Sigmoid colon (tissue), 6 donors: ENCODE measurements at regions not wholly inside any gene's neighbourhood (a gene's known extent, or its start where the extent isn't known, plus 50 kb on each side); places are given as distances from the start of the nearest gene placed in this dataset.

Experiments used
- DNase-seq: peaks from one replicate; pipeline ENCODE4 v3.0.0-alpha.2; 2019
- H3K27ac ChIP-seq, 4 donors: fragments of 200-600 bp; sonication (generic); one replicate each; pipeline ENCODE4 v1.5.1; 2016 to 2019; ENCODE audit warnings: mild to moderate bottlenecking in 1 of 4
- H3K27me3 ChIP-seq, 3 donors: fragments of 200-600 bp; sonication (generic); one replicate each; pipeline ENCODE4 v1.5.1; 2019; ENCODE audit warnings: mild to moderate bottlenecking in 1 of 3
- H3K36me3 ChIP-seq, 4 donors: fragments of 200-600 bp; sonication (generic); one replicate each; pipeline ENCODE4 v1.5.1; 2016 to 2019
- H3K4me1 ChIP-seq, 4 donors: fragments of 200-600 bp; sonication (generic); one replicate each; pipeline ENCODE4 v1.5.1; 2017 to 2019
- H3K4me3 ChIP-seq, 4 donors: fragments of 200-600 bp; sonication (generic); one replicate each; pipeline ENCODE4 v1.5.1; 2017 to 2019; ENCODE audit warnings: mild to moderate bottlenecking in 2 of 4, moderate library complexity in 1 of 4
- H3K9me3 ChIP-seq, 4 donors: fragments of 200-600 bp in 3 of 4; sonication (generic) in 3 of 4; one replicate each; pipeline versions ENCODE4 v1.5.1 to v1.6.1; 2013 to 2019
- EP300 ChIP-seq, 4 donors: sonication (generic); formaldehyde crosslinking; IDR thresholded peaks; one replicate each; pipeline ENCODE4 v1.6.1; 2017; ENCODE audit warnings: antibody characterized with exemption in 4 of 4
- POLR2A ChIP-seq, 2 donors: fragments of 450-650 bp; IDR thresholded peaks; one replicate each; pipeline ENCODE4 v1.6.1; 2016; ENCODE audit warnings: antibody characterized with exemption in 2 of 2, mild to moderate bottlenecking in 2 of 2, moderate library complexity in 2 of 2
- POLR2AphosphoS5 ChIP-seq, 4 donors: sonication (generic); formaldehyde crosslinking; IDR thresholded peaks; one replicate each; pipeline ENCODE4 v1.6.1; 2017; ENCODE audit warnings: antibody characterized with exemption in 4 of 4
- WGBS, 2 donors: extraction: QIAGEN DNeasy Blood & Tissue Kit; methylation state at CpG; one replicate each; pipeline ENCODE4 v1.1.7; 2013; 5-methylcytosine and 5-hydroxymethylcytosine counted together
- intact Hi-C: fragments of 100-400 bp; cut with DNase I; formaldehyde crosslinking; loops from one replicate; pipeline ENCODE4 v1.15.1; 2023
- TF ChIP-seq, protein P1 (sequence below), 4 experiments: fragments of 450-650 bp in 3 of 4; fragments of 200-600 bp in 1 of 4; IDR thresholded peaks; one replicate each; pipeline ENCODE4 v1.5.1; 2016 to 2019; ENCODE audit warnings: antibody characterized with exemption in 4 of 4, mild to moderate bottlenecking in 3 of 4, moderate library complexity in 2 of 4
- donor health status: healthy with polysubstance abuse.
- donor health status: healthy.

DNA sequence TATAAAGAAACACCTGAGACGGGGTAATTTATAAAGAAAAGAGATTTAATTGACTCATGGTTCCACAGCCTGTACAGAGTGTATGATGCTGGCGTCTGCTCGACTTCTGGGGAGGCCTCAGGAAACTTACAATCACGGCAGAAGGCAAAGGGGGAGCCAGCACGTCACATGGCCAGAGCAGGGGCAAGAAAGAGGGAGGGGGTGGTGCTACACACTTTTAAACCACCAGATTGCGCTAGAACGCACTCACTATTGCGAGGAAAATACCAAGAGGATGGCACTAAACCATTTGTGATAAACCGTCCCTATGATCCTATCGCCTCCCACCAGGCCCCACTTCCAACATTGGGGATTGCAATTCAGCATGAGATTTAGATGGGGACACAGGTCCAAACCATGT, 79.7 kb upstream of the CARD18 start:
- TF ChIP-seq POLR2A (IDR thresholded peaks at IDR 0.05) (no peak), POLR2AphosphoS5 (IDR thresholded peaks at IDR 0.05) (no peak), EP300 (IDR thresholded peaks at IDR 0.05) (no peak)
- TF ChIP-seq, protein P1, sequence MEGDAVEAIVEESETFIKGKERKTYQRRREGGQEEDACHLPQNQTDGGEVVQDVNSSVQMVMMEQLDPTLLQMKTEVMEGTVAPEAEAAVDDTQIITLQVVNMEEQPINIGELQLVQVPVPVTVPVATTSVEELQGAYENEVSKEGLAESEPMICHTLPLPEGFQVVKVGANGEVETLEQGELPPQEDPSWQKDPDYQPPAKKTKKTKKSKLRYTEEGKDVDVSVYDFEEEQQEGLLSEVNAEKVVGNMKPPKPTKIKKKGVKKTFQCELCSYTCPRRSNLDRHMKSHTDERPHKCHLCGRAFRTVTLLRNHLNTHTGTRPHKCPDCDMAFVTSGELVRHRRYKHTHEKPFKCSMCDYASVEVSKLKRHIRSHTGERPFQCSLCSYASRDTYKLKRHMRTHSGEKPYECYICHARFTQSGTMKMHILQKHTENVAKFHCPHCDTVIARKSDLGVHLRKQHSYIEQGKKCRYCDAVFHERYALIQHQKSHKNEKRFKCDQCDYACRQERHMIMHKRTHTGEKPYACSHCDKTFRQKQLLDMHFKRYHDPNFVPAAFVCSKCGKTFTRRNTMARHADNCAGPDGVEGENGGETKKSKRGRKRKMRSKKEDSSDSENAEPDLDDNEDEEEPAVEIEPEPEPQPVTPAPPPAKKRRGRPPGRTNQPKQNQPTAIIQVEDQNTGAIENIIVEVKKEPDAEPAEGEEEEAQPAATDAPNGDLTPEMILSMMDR (IDR thresholded peaks at IDR 0.05): no peak
- no peak for DNase-seq
- Histone ChIP-seq H3K27ac (no peak overlapping the region), H3K27me3 (no peaks in the 10 kb centered on the region), H3K36me3 (no peaks in the 10 kb centered on the region), H3K9me3 (no peaks in the 10 kb centered on the region), H3K4me3 (no peak overlapping the region), H3K4me1 (no peaks in the 10 kb centered on the region)
- 95 to 96% methylated on average over 10 of the region's 10 CpGs for WGBS, 2 donors
- intact Hi-C loops: no loop called here

DNA sequence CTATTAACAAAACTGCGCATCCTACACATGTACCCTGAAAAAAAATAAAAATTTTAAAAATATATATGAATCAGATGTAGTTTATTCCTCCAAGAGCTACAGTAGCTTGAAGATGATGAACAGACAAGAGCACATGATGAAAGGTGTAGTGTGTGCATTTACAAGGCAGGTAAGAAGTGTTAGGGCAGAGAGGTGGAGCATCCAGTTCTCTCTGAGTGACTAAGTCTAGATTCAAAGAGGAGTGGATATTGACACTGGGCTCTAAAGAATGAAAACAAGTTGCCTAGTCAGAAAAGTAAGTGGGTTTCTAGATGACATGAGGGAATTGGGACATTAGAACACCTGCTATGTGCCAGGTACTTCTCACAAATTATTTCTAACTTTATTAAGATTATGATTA, 76.0 kb upstream of the CARD18 start:
- intact Hi-C loops: no loop called here
- WGBS, 2 donors: 98 to 100% methylated on average over 1 of the region's 1 CpG
- no peaks in the 10 kb centered on the region for H3K27me3 ChIP-seq
- TF ChIP-seq EP300 (IDR thresholded peaks at IDR 0.05): no peak
- no peak for TF ChIP-seq POLR2A (IDR thresholded peaks at IDR 0.05)
- H3K9me3 ChIP-seq: no peaks in the 10 kb centered on the region
- no peaks in the 10 kb centered on the region for H3K4me1 ChIP-seq
- H3K4me3 ChIP-seq: no peak overlapping the region
- no peak overlapping the region for H3K27ac ChIP-seq
- no peak for DNase-seq
- H3K36me3 ChIP-seq: no peaks in the 10 kb centered on the region

- Histone ChIP-seq H3K4me3 (no peak overlapping the region), H3K36me3 (no peaks in the 10 kb centered on the region), H3K4me1 (no peaks in the 10 kb centered on the region), H3K27ac (no peak overlapping the region), H3K9me3 (no peaks in the 10 kb centered on the region), H3K27me3 (no peaks in the 10 kb centered on the region)
- DNase-seq: no peak
- intact Hi-C loops: no loop called here
- WGBS, 2 donors: 69 to 77% methylated on average over 5 of the region's 5 CpGs
- TF ChIP-seq POLR2AphosphoS5 (IDR thresholded peaks at IDR 0.05) (no peak), POLR2A (IDR thresholded peaks at IDR 0.05) (no peak), EP300 (IDR thresholded peaks at IDR 0.05) (no peak)
- TF ChIP-seq, protein P1 (IDR thresholded peaks at IDR 0.05): no peak
Measured at GRCh38 chr11:105211806-105212554, 72.4 kb upstream of the CARD18 start.

DNA sequence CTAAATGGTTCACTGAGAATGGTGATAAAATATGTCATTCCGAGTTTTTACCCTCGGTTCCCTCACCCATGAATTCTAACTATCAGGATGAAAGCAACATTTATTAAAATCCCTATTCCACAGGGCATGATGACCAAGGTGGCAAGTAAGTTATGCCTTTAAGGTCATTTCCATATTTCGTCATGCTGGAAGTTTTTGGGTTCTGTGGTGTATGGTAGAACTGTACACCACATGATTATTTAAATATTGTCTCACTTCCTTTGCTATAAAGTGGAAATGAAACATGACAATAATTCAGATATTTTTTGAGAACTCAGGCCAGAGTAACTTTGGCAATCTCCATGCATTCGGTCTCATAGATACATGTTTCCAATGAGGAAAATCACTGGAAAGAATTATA, 68.5 kb upstream of the CARD18 start:
- Histone ChIP-seq H3K9me3 (no peaks in the 10 kb centered on the region), H3K4me3 (no peak overlapping the region), H3K27ac (no peak overlapping the region), H3K27me3 (no peaks in the 10 kb centered on the region), H3K36me3 (no peaks in the 10 kb centered on the region), H3K4me1 (no peaks in the 10 kb centered on the region)
- 89 to 95% methylated on average over 4 of the region's 4 CpGs for WGBS, 2 donors
- no peak for DNase-seq
- intact Hi-C loops: no loop called here
- TF ChIP-seq, protein P1 (IDR thresholded peaks at IDR 0.05): no peak
- no peak for TF ChIP-seq POLR2A (IDR thresholded peaks at IDR 0.05)

- Histone ChIP-seq H3K27ac (no peak overlapping the region), H3K27me3 (no peaks in the 10 kb centered on the region), H3K36me3 (no peaks in the 10 kb centered on the region), H3K4me3 (no peak overlapping the region), H3K4me1 (no peaks in the 10 kb centered on the region), H3K9me3 (no peaks in the 10 kb centered on the region)
- 51 to 75% methylated on average over 4 of the region's 4 CpGs for WGBS, 2 donors
- no peak for TF ChIP-seq POLR2A (IDR thresholded peaks at IDR 0.05)
- no peak for TF ChIP-seq EP300 (IDR thresholded peaks at IDR 0.05)
- TF ChIP-seq, protein P1 (IDR thresholded peaks at IDR 0.05): no peak
- TF ChIP-seq POLR2AphosphoS5 (IDR thresholded peaks at IDR 0.05): no peak
- DNase-seq: no peak
- intact Hi-C loops: no loop called here
Measured at GRCh38 chr11:105206633-105207032, 67.1 kb upstream of the CARD18 start.
